Lung (tissue), 12 donors: ENCODE measurements at regions not wholly inside any gene's neighbourhood (a gene's known extent, or its start where the extent isn't known, plus 50 kb on each side); places are given as distances from the start of the nearest gene placed in this dataset. TPM values are rescaled to one million over a fixed set of nuclear protein-coding genes. Genes with fewer than 3 reads are reported as not detected.

ENCODE experiments used
- ATAC-seq: fragments of 200-7000 bp; cut with Tn5 transposase; one replicate; pipeline ENCODE4 v1.9.1; 2020; ENCODE audit warnings: moderate number of reproducible peaks; ENCODE audit not compliant: insufficient read depth, low FRiP score
- DNase-seq, 3 donors: peaks; one replicate each; pipeline ENCODE4 v3.0.0-alpha.2; 2013 to 2017
- H3K27ac ChIP-seq, 2 donors: one replicate each; pipeline ENCODE4 v1.5.1; 2013; ENCODE audit warnings: mild to moderate bottlenecking in 2 of 2, moderate library complexity in 2 of 2, control low read depth in 1 of 2, inconsistent platforms in 1 of 2, low read depth in 1 of 2, low read length in 1 of 2
- H3K27me3 ChIP-seq, 3 donors: one replicate each; pipeline ENCODE4 v1.5.1; 2013; ENCODE audit warnings: low read length in 2 of 3; ENCODE audit not compliant: control insufficient read depth in 3 of 3, insufficient read depth in 3 of 3
- H3K36me3 ChIP-seq, 4 donors: one replicate each; pipeline ENCODE4 v1.5.1; 2013; ENCODE audit warnings: low read length in 4 of 4, mild to moderate bottlenecking in 1 of 4, moderate library complexity in 1 of 4; ENCODE audit not compliant: control insufficient read depth in 4 of 4, insufficient read depth in 4 of 4
- H3K4me1 ChIP-seq, 5 donors: one replicate each; pipeline ENCODE4 v1.5.1; 2013; ENCODE audit warnings: low read length in 5 of 5, mild to moderate bottlenecking in 2 of 5, moderate library complexity in 1 of 5; ENCODE audit not compliant: control insufficient read depth in 5 of 5, insufficient read depth in 5 of 5
- H3K4me3 ChIP-seq: one replicate; pipeline ENCODE4 v1.5.1; 2013; ENCODE audit warnings: mild to moderate bottlenecking, control low read depth, moderate library complexity
- H3K9ac ChIP-seq, 2 donors: one replicate each; pipeline ENCODE4 v1.5.1; 2013; ENCODE audit warnings: low read length in 2 of 2, control low read depth in 1 of 2; ENCODE audit not compliant: insufficient read depth in 1 of 2
- H3K9me3 ChIP-seq, 4 donors: one replicate each; pipeline ENCODE4 v1.5.1; 2013; ENCODE audit warnings: low read length in 3 of 4, mild to moderate bottlenecking in 1 of 4, moderate library complexity in 1 of 4; ENCODE audit not compliant: control insufficient read depth in 4 of 4, insufficient read depth in 3 of 4
- CTCF ChIP-seq: IDR thresholded peaks from 2 replicates; pipeline ENCODE4 v1.5.1; 2012; ENCODE audit warnings: mild to moderate bottlenecking; ENCODE audit errors: control extremely low read depth, extremely low read depth
- WGBS, 2 donors: extraction: QIAGEN DNeasy Blood & Tissue Kit; methylation state at CpG; one replicate each; pipeline ENCODE4 v1.1.7; 2013; 5-methylcytosine and 5-hydroxymethylcytosine counted together
- small RNA-seq: library from RNA; depleted of rRNA; stranded (forward); fragments of <200 nt; gene quantifications from one replicate; pipeline ENCODE3, GENCODE V24; 2014; ENCODE audit warnings: low replicate concordance
- donor health status: control.
- donor health status: control.
- donor health status: Bipolar disorder and iron deficiency.
- donor health status: healthy.
- donor health status: DM: yes; HTN: yes; CAD: no.

GRCh38 chr6:148288541-148288940, 54.1 kb upstream of the SASH1 start:
- no peak overlapping the region for H3K4me3 ChIP-seq
- H3K9ac ChIP-seq: no peak overlapping the region
- H3K27me3 ChIP-seq: no peaks in the 10 kb centered on the region
- no peak for DNase-seq
- H3K36me3 ChIP-seq: no peaks in the 10 kb centered on the region
- peaks cover 0 to 21% (median 4%) of the 10 kb centered on the region in 5 donors for H3K4me1 ChIP-seq
- WGBS, 2 donors: 89 to 91% methylated on average over 4 of the region's 4 CpGs
- no peak for TF ChIP-seq CTCF
- H3K27ac ChIP-seq: no peak overlapping the region
- no peaks in the 10 kb centered on the region for H3K9me3 ChIP-seq
- no peak for ATAC-seq

GRCh38 chr6:148289153-148289552, 53.5 kb upstream of the SASH1 start:
- Histone ChIP-seq H3K4me3 (no peak overlapping the region), H3K27ac (no peak overlapping the region), H3K27me3 (no peaks in the 10 kb centered on the region), H3K4me1 (peaks cover 0 to 23% (median 4%) of the 10 kb centered on the region in 5 donors), H3K9me3 (no peaks in the 10 kb centered on the region), H3K9ac (no peak overlapping the region), H3K36me3 (no peaks in the 10 kb centered on the region)
- no peak for TF ChIP-seq CTCF
- DNase-seq: no peak
- no peak for ATAC-seq
- 70 to 80% methylated on average over 6 of the region's 6 CpGs for WGBS, 2 donors

- 29 to 34% methylated on average over 1 of the region's 1 CpG for WGBS, 2 donors
- H3K9ac ChIP-seq: no peak overlapping the region
- peaks cover 0 to 28% (median 6%) of the 10 kb centered on the region in 5 donors for H3K4me1 ChIP-seq
- no peak overlapping the region for H3K4me3 ChIP-seq
- ATAC-seq (no peak), DNase-seq (peak in 2 of 3 donors; percentile 31 to 48)
- no peaks in the 10 kb centered on the region for H3K36me3 ChIP-seq
- H3K27me3 ChIP-seq: no peaks in the 10 kb centered on the region
- no peak overlapping the region for H3K27ac ChIP-seq
- no peaks in the 10 kb centered on the region for H3K9me3 ChIP-seq
- TF ChIP-seq CTCF: no peak
These were observed 50.8 kb upstream of the SASH1 start for GRCh38 chr6:148291876-148292275.

Small RNA genes lying in the stretch of these regions (small RNA-seq; reads per million reads assigned to genes)
- not detected for gene RNU6-1222P
